ENCODE measurements at regions not wholly inside any gene's neighbourhood (a gene's known extent, or its start where the extent isn't known, plus 50 kb on each side); places are given as distances from the start of the nearest gene placed in this dataset.

GRCh38 chr4:12211636-12212035 lies 782.9 kb upstream of the HS3ST1 start:
- TF ChIP-seq CTCF (IDR thresholded peaks at IDR 0.05; ENCODE audit: control extremely low read depth in 1 of 3, insufficient read depth in 1 of 3, low read depth in 1 of 3, low read length in 3 of 3) (no peak), POLR2A (IDR thresholded peaks at IDR 0.05; ENCODE audit: control extremely low read depth in 1 of 2, low read depth in 2 of 2, low read length in 2 of 2) (no peak), HDAC2 (IDR thresholded peaks at IDR 0.05; ENCODE audit: borderline replicate concordance in 1 of 2, low read depth in 2 of 2, low read length in 2 of 2) (no peak), SIX5 (IDR thresholded peaks at IDR 0.05; ENCODE audit: low read depth, low read length) (no peak), MAX (IDR thresholded peaks at IDR 0.05) (no peak), POLR2AphosphoS5 (IDR thresholded peaks at IDR 0.05; ENCODE audit: low read depth, low read length) (no peak)
